Mucosa of descending colon (tissue), 3 donors: ENCODE measurements at regions not wholly inside any gene's neighbourhood (a gene's known extent, or its start where the extent isn't known, plus 50 kb on each side); places are given as distances from the start of the nearest gene placed in this dataset.
"Not testable (repeated sequence)": the region's sequence is repeated elsewhere in the genome, so short reads cannot be mapped to it uniquely, and the experiment has no call there.

Experiments
- ATAC-seq: fragments of 200-7000 bp; cut with Tn5 transposase; one replicate; pipeline ENCODE4 v1.9.1; 2020; ENCODE audit warnings: mild to moderate bottlenecking, moderate library complexity
- DNase-seq, 3 donors: peaks; one replicate each; pipeline ENCODE4 v3.0.0-alpha.2; 2020
- H3K36me3 ChIP-seq: fragments of 200-600 bp; one replicate; pipeline ENCODE4 v1.8.0; 2021; ENCODE audit warnings: low read depth, mild to moderate bottlenecking
- H3K4me1 ChIP-seq: fragments of 200-600 bp; one replicate; pipeline ENCODE4 v1.8.0; 2021; ENCODE audit warnings: low read depth, mild to moderate bottlenecking
- H3K4me3 ChIP-seq: fragments of 200-600 bp; one replicate; pipeline ENCODE4 v1.8.0; 2021; ENCODE audit warnings: mild to moderate bottlenecking
- H3K9me3 ChIP-seq: fragments of 200-600 bp; one replicate; pipeline ENCODE4 v1.8.0; 2021; ENCODE audit warnings: mild to moderate bottlenecking
- intact Hi-C, 2 donors: fragments of 100-400 bp; cut with DNase I in 1 of 2; cut with micrococcal nuclease in 1 of 2; formaldehyde crosslinking; loops; one replicate each; pipeline versions ENCODE4 v1.11.0 to v1.11.1; 2022; cut with DNase I, micrococcal nuclease
- donor health status: DM: no; HTN: no; CAD: no; lungs with moderate emphysema.
- donor health status: DM: no; HTN: no; CAD: no.
- donor health status: DM: no; HTN: yes; CAD: no.

DNA sequence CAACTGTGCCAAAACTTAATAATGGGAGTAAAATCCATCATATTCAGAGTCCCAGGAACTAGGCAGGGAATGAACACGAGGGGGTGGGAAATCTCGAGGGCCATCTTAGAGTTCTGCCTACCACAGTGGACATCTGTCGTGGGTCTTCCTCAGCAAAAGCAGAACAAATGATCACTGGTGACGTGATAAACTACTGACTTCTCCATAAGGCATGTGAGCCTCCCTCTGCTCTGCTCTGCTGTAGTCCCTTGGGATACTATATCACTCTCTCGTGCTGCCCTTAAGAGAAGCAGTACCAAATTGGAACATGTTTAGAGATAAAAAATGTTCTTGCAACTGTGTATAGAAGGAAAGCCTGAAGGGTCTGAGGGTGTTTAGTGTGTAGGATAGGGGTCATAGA is 180.5 kb downstream of the SPDYE17 start:
- H3K4me3 ChIP-seq, intact Hi-C loops, DNase-seq, ATAC-seq, H3K9me3 ChIP-seq, H3K4me1 ChIP-seq, H3K36me3 ChIP-seq: not testable (repeated sequence)

GRCh38 chr7:76849887-76850563 is 182.1 kb downstream of the SPDYE17 start:
- peak; percentile 88 for ATAC-seq
- H3K4me3 ChIP-seq, intact Hi-C loops, H3K4me1 ChIP-seq, DNase-seq, H3K9me3 ChIP-seq, H3K36me3 ChIP-seq: not testable (repeated sequence)

DNA sequence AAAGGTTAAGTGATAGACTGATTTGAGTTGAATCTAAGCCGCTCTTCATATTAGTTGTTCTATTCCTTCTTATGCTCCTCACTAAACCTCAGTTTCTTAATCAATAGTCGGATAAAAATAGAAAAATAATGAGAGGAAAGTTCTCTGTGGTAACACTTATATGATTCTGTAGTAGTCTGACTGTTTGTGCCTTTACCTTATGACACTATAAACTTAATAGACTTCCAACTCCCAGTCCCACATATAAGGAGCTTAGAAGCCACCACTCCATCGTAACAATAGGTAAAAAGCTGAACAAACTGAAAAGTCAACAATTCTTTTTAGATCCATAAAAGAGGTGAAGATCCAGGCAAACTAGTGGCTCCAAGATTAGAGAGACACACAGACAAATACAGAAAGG is 192.3 kb downstream of the SPDYE17 start:
- ATAC-seq = peak; percentile 55
- DNase-seq, H3K9me3 ChIP-seq, intact Hi-C loops, H3K4me3 ChIP-seq, H3K4me1 ChIP-seq, H3K36me3 ChIP-seq: not testable (repeated sequence)

DNA sequence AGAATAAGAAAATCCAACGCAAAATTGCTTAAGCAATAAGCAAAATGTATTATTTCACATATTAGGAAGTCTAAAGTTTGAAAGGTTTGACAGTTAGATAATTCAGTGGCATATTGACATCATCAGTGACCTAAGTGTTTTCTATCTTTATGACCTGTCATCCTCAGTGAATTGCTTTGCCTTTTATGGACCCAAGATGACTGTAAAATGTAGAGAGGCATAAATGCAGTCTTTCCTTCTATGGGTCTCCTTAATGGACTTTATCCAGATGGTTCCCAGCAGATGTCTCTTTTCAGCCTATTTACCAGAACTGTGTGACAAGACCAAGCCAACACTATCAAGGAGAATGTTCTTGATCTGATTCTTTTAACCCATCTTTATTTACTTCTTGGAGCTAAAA is 192.9 kb downstream of the SPDYE17 start:
- H3K4me1 ChIP-seq, H3K4me3 ChIP-seq, DNase-seq, intact Hi-C loops, H3K36me3 ChIP-seq, H3K9me3 ChIP-seq: not testable (repeated sequence)
- ATAC-seq = peak; percentile 97

GRCh38 chr7:76838357-76838756 is 193.8 kb downstream of the SPDYE17 start:
- DNase-seq, intact Hi-C loops: not testable (repeated sequence)

DNA sequence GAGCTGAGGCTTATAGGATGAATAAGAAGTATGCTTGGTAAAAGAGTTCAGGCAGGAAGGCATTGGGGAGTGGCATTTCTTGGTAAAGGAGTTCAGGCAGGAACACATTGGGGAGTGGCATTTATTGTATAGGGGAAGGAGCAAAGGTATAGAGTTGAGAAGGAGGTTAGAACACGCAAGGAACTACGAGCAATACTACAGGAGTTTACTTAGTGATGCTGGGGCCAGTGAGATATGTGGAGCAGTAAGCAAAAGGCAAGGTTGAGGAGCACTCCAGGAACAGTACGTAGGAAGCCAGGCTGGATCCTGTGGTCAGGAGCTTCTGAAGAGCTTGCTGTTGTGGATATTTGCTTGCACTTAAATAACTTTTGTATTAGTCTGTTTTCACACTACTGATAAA is 202.2 kb upstream of the POMZP3 start:
- H3K36me3 ChIP-seq, intact Hi-C loops, H3K4me1 ChIP-seq, H3K9me3 ChIP-seq, H3K4me3 ChIP-seq: not testable (repeated sequence)
- ATAC-seq (peak; percentile 98), DNase-seq (peak in 1 of 3 donors; percentile 53)

More at GRCh38 chr7:76838357-76838756, 193.8 kb downstream of the SPDYE17 start:
- not testable (repeated sequence) for ATAC-seq, H3K36me3 ChIP-seq, H3K4me3 ChIP-seq, H3K4me1 ChIP-seq, H3K9me3 ChIP-seq

GRCh38 chr7:76826181-76826580 is 199.1 kb upstream of the POMZP3 start:
- H3K9me3 ChIP-seq, DNase-seq, H3K4me3 ChIP-seq, ATAC-seq, H3K4me1 ChIP-seq, H3K36me3 ChIP-seq, intact Hi-C loops: not testable (repeated sequence)

GRCh38 chr7:76809856-76810255 is 182.8 kb upstream of the POMZP3 start:
- DNase-seq, ATAC-seq, H3K36me3 ChIP-seq, H3K9me3 ChIP-seq, H3K4me1 ChIP-seq, H3K4me3 ChIP-seq, intact Hi-C loops: not testable (repeated sequence)

DNA sequence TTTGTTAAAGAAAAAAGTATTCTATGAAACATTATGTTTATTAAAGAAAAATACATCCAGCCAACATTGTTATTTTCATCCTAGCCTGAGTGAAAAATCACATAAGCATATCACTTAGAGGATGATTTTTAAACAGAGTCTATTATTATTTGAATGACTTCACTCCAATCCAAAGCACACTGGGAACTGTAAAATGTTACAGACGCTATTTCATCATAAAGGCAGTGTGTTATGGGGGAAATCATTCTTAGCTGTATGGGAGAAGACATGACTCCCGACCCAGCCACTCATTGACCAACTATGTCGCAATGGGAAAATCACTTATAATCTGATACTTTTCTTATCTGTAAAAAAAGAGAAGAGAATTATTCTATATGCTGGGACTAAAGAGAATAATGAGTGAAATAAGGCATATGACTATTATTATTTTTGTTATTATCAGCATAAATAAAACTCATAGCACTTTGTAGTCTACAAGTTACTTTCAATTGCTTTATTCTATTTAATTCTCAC is 180.6 kb upstream of the POMZP3 start:
- H3K4me3 ChIP-seq, ATAC-seq, H3K36me3 ChIP-seq, intact Hi-C loops, H3K4me1 ChIP-seq, DNase-seq, H3K9me3 ChIP-seq: not testable (repeated sequence)

DNA sequence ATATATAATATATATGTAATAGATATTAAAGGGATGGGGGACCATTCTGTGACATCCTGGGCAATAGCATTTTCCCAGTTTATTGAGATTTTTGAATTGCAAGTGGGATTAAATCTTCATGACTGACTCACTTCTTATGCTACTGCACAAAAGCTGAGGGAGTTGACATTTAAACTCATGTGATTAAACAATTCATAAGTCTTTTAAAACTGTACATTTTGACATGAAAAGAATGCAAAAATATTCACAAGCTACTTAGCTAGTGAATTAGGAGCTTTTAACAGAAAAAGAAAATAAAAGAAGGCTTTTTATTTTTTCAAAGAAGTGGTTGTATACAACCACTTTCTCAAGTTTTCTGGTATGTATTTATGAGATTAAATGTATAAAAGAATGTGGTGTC is 179.4 kb upstream of the POMZP3 start:
- H3K4me1 ChIP-seq, H3K9me3 ChIP-seq, intact Hi-C loops, H3K4me3 ChIP-seq, ATAC-seq, DNase-seq, H3K36me3 ChIP-seq: not testable (repeated sequence)

GRCh38 chr7:76806010-76806409 is 178.9 kb upstream of the POMZP3 start:
- H3K36me3 ChIP-seq, ATAC-seq, intact Hi-C loops, H3K4me3 ChIP-seq, H3K4me1 ChIP-seq, H3K9me3 ChIP-seq: not testable (repeated sequence)
- peak in 1 of 3 donors; percentile 10 for DNase-seq

DNA sequence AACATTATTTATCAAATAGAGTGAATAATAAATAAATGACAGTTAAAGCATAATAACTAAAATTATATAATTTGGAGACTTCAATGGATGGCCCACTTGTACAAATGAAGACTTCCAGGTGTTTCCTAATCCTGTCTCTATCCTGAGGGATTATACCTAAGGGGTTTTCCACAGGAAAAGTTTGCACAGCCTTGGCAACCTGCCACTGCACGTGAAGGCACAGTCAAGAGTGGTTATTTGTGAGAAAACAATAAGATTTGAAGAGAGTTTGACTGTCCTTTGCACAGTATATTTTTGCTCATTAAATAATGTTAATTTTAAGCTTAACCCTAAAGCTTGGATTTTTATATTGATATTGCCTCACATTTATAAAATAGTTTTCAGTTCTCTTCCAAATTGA is 178.2 kb upstream of the POMZP3 start:
- intact Hi-C loops, H3K36me3 ChIP-seq, DNase-seq, ATAC-seq, H3K4me3 ChIP-seq, H3K9me3 ChIP-seq, H3K4me1 ChIP-seq: not testable (repeated sequence)

GRCh38 chr7:76797639-76798038 is 170.6 kb upstream of the POMZP3 start:
- not testable (repeated sequence) for DNase-seq, ATAC-seq

DNA sequence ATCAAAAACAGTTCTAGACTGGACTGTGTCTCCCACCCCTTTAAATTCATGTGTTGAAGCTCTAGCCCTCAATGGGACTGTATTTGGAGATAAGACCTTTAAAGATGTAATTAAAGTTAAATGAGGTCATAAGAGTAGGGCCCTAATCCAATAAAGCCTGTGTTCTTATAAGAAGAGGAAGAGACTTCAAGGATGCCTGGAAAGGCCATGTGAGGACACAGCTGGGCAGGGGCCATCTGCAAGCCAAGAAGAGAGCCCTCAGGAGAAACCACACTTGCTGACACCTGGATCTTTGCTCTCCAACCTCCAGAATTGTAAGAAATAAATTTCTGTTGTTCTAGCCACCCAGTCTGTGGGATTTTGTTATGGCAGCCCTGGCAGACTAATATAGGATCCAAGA is 153.6 kb upstream of the POMZP3 start:
- H3K4me1 ChIP-seq, H3K36me3 ChIP-seq, intact Hi-C loops, H3K4me3 ChIP-seq, H3K9me3 ChIP-seq: not testable (repeated sequence)
- ATAC-seq = peak; percentile 43
- peak in 1 of 3 donors; percentile 38 for DNase-seq

More at GRCh38 chr7:76797639-76798038, 170.6 kb upstream of the POMZP3 start:
- intact Hi-C loops, H3K9me3 ChIP-seq, H3K4me3 ChIP-seq, H3K36me3 ChIP-seq, H3K4me1 ChIP-seq: not testable (repeated sequence)

- DNase-seq (peak in 1 of 3 donors; percentile 39), ATAC-seq (peak; percentile 54)
- H3K4me1 ChIP-seq, H3K4me3 ChIP-seq, H3K9me3 ChIP-seq, intact Hi-C loops, H3K36me3 ChIP-seq: not testable (repeated sequence)
These were observed 147.2 kb upstream of the POMZP3 start for GRCh38 chr7:76774279-76774678.
